ENCODE measurements at regions not wholly inside any gene's neighbourhood (a gene's known extent, or its start where the extent isn't known, plus 50 kb on each side); places are given as distances from the start of the nearest gene placed in this dataset.

DNA sequence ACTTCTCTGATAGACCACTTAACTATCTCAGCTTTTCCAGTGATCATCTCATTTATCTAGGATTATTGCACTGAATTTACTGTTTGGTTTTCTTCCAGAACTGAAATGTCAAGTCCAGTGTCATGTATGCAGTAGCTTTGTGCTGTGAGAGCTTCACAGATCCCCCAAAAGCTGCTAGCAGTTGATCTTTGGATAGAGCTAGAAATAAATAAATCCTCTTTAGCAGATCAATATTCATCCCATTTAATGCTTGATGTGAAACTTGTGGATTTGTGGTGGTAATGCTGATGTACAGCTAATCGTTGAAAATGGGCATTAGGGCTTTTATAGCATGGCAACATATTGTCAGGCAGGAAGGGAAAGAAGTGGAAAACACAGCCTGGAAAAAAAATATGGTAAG is 509.6 kb upstream of the FAM241A start:
- H2BK20ac ChIP-seq (ENCODE audit: low read length): no peak overlapping the region
- WGBS, 2 experiments (ENCODE audit: extremely low coverage in 1 of 2, insufficient coverage in 1 of 2, insufficient read length in 1 of 2, insufficient replicate concordance in 2 of 2, low coverage in 1 of 2, low lambda C conversion rate in 2 of 2, missing lambda C conversion rate in 1 of 2): 84% methylated on average over 1 of the region's 1 CpG; no CpG with 5 or more reads in 1 of the 2 experiments
- H2BK12ac ChIP-seq (ENCODE audit: low read depth, low read length): no peak overlapping the region
- no peaks in the 10 kb centered on the region for H3K27me3 ChIP-seq (replicated peaks in 1 of 4; ENCODE audit: control insufficient read depth in 3 of 4, extremely low read depth in 1 of 4, insufficient read depth in 3 of 4, low read length in 3 of 4)
- H3K23ac ChIP-seq (ENCODE audit: insufficient read length): no peak overlapping the region
- no peak overlapping the region for H2AFZ ChIP-seq (ENCODE audit: low read length)
- no peak overlapping the region for H3K27ac ChIP-seq (ENCODE audit: low read depth, low read length)
- no peak overlapping the region for H3K4me2 ChIP-seq (ENCODE audit: insufficient read depth in 1 of 2, low read depth in 2 of 2, low read length in 2 of 2)
- H3K9me3 ChIP-seq (ENCODE audit: insufficient read depth in 2 of 2, low read depth in 1 of 2, low read length in 1 of 2): no peaks in the 10 kb centered on the region
- H2AK5ac ChIP-seq (ENCODE audit: low read depth, low read length): no peak overlapping the region
- POLR2A ChIA-PET (ENCODE audit: partially characterized antibody): no interaction called here
- H4K20me1 ChIP-seq (replicated peaks in 1 of 2; ENCODE audit: control insufficient read depth in 1 of 2, insufficient read depth in 2 of 2, low read length in 2 of 2): no peaks in the 10 kb centered on the region
- H4K8ac ChIP-seq (ENCODE audit: extremely low read depth, insufficient read depth, low read length): no peak overlapping the region
- no peak overlapping the region for H2BK15ac ChIP-seq (ENCODE audit: low read length)
- no peaks in the 10 kb centered on the region for H3K79me1 ChIP-seq (ENCODE audit: low read depth, low read length)
- DNase-seq (ENCODE audit: low read depth in 1 of 2, low spot score in 2 of 2): no peak
- H3K23me2 ChIP-seq (ENCODE audit: low read depth, low read length): no peaks in the 10 kb centered on the region
- H4K5ac ChIP-seq (ENCODE audit: insufficient read length, low read depth, low read length): no peak overlapping the region
- H3K4me3 ChIP-seq (ENCODE audit: extremely low read depth in 1 of 4, insufficient read depth in 2 of 4, low read depth in 3 of 4, low read length in 4 of 4): no peak overlapping the region
- H3K18ac ChIP-seq (ENCODE audit: extremely low read depth, low read length): no peak overlapping the region
- no peaks in the 10 kb centered on the region for H3K36me3 ChIP-seq (ENCODE audit: control insufficient read depth in 2 of 4, insufficient read depth in 4 of 4, low read length in 3 of 4)
- H3K9ac ChIP-seq (replicated peaks in 1 of 4; ENCODE audit: extremely low read depth in 1 of 4, low read depth in 3 of 4, low read length in 3 of 4): no peak overlapping the region
- FAIRE-seq: no peak
- no peak overlapping the region for H3K4ac ChIP-seq (replicated peaks; ENCODE audit: insufficient read length, low read depth, low read length)
- no peak overlapping the region for H2BK120ac ChIP-seq (replicated peaks; ENCODE audit: low read depth, low read length)
- no peak overlapping the region for H2BK5ac ChIP-seq (ENCODE audit: low read depth, low read length)
- no peaks in the 10 kb centered on the region for H3K79me2 ChIP-seq (ENCODE audit: control insufficient read depth in 1 of 2, insufficient read depth in 2 of 2, low read length in 2 of 2)
- no peak overlapping the region for H4K91ac ChIP-seq (replicated peaks; ENCODE audit: insufficient read length, low read length)
- H3K14ac ChIP-seq (ENCODE audit: insufficient read length): no peak overlapping the region
- CTCF ChIA-PET (ENCODE audit: partially characterized antibody): interaction anchor here (0.9 to 1.7 kb wide), 9 partner anchors 142 to 1002 kb away, joined by 3 to 7 read pairs (median 4); no protein-coding TSS in a partner anchor
- no peaks in the 10 kb centered on the region for H3K4me1 ChIP-seq (replicated peaks in 1 of 4; ENCODE audit: control insufficient read depth in 3 of 4, insufficient read depth in 4 of 4, low read length in 3 of 4)
- no peak overlapping the region for H3K56ac ChIP-seq (replicated peaks; ENCODE audit: insufficient read length, low read depth, low read length)
- TF ChIP-seq EZH2 (IDR thresholded peaks at IDR 0.05; ENCODE audit: low read depth, low read length, severe bottlenecking) (no peak), KDM1A (IDR thresholded peaks at IDR 0.05; ENCODE audit: borderline replicate concordance, low read length) (no peak), ZNF274 (IDR thresholded peaks at IDR 0.05; ENCODE audit: borderline replicate concordance, extremely low read depth, low read length) (no peak), BRCA1 (IDR thresholded peaks at IDR 0.05; ENCODE audit: low read depth, low read length) (no peak), RBBP5 (IDR thresholded peaks at IDR 0.05; ENCODE audit: borderline replicate concordance, low read depth, low read length) (no peak), RFX5 (IDR thresholded peaks at IDR 0.05; ENCODE audit: borderline replicate concordance, low read depth, low read length) (no peak), POLR2AphosphoS5 (IDR thresholded peaks at IDR 0.05; ENCODE audit: low read depth, low read length) (no peak), SP2 (IDR thresholded peaks at IDR 0.05; ENCODE audit: low read length) (no peak), SP1 (IDR thresholded peaks at IDR 0.05; ENCODE audit: low read depth, low read length) (no peak), RNF2 (IDR thresholded peaks at IDR 0.05; ENCODE audit: borderline replicate concordance, low read depth, low read length, missing control alignments, poor library complexity, severe bottlenecking) (no peak), CBX8 (IDR thresholded peaks at IDR 0.05; ENCODE audit: borderline replicate concordance, low read depth, low read length) (no peak)
- TF ChIP-seq, protein P1, sequence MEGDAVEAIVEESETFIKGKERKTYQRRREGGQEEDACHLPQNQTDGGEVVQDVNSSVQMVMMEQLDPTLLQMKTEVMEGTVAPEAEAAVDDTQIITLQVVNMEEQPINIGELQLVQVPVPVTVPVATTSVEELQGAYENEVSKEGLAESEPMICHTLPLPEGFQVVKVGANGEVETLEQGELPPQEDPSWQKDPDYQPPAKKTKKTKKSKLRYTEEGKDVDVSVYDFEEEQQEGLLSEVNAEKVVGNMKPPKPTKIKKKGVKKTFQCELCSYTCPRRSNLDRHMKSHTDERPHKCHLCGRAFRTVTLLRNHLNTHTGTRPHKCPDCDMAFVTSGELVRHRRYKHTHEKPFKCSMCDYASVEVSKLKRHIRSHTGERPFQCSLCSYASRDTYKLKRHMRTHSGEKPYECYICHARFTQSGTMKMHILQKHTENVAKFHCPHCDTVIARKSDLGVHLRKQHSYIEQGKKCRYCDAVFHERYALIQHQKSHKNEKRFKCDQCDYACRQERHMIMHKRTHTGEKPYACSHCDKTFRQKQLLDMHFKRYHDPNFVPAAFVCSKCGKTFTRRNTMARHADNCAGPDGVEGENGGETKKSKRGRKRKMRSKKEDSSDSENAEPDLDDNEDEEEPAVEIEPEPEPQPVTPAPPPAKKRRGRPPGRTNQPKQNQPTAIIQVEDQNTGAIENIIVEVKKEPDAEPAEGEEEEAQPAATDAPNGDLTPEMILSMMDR (IDR thresholded peaks at IDR 0.05; ENCODE audit: control extremely low read depth in 1 of 3, insufficient read depth in 1 of 3, low read depth in 1 of 3, low read length in 3 of 3): no peak
